ENCODE measurements at regions not wholly inside any gene's neighbourhood (a gene's known extent, or its start where the extent isn't known, plus 50 kb on each side); places are given as distances from the start of the nearest gene placed in this dataset.
"Not testable (repeated sequence)": the region's sequence is repeated elsewhere in the genome, so short reads cannot be mapped to it uniquely, and the experiment has no call there.

- DNase-seq, result no peak
Observed at GRCh38 chr3:81173514-81173913, 587.9 kb downstream of the GBE1 start.

GRCh38 chr3:81170298-81170697 lies 591.1 kb downstream of the GBE1 start:
- DNase-seq, result no peak

- no peak for DNase-seq
Observed at GRCh38 chr3:81164806-81165205, 596.6 kb downstream of the GBE1 start.

GRCh38 chr3:81161851-81162250 lies 599.6 kb downstream of the GBE1 start:
- DNase-seq, result no peak

DNA sequence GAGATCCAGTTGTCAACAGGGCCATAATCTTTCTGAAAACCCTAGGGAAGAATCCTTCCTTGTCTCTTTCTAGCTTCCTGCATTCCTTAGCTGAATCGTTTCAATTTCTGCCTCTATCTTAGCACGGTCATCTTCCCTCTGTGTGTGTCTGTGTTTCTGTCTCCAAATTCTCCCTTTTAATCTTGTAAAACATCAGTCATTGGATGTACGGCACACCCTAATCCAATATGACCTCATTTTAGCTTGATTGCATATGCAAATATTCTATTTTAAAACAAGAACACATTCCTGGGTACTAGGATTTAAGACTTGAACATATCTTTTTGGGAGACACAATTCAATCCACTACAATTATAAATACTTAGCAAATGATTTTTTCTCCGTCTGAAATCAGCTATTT lies 600.3 kb downstream of the GBE1 start:
- no peak for DNase-seq

DNA sequence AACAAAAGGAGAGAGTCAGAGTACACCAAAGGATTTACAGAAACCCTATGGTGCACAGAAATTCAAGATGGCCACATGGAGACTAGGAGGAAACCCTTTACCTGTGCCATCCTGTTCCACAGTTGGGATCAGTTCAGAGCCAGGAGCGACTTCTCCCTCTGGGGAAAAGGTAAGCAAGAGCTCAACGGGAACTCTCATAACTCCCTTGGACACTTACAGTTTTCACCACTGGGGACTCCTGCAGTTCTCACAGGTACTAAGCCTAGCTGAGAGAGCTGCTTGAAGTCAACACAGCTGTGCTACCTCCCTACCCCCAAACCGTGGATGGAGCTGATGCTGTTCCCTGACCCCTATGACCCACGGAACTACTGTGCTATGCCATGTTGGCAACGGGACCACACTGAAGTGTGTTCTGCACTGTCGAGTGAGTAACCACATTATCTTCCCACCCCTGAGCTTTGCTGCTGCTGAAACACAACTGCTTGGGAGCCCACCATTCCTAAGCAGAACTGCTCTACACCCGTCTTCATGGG lies 606.8 kb downstream of the GBE1 start:
- no peak for DNase-seq

DNA sequence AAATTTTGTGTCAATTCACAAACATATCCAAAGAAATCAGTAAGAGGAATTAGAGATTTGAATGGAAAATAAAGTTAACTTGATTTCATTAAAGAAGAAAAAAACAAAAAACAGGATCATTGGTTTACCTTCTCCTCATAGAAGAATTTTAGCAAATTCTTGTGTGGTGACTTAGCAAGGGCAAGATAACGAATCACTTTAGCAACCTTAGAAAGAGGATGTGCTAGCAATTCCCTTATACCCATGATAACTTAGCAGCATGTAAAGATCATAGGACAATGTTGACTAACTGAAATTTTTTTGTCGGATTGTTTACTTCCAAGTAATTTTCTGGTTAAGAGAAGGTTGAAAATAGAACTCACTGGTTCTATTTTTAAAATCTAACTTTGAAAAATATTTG lies 609.3 kb downstream of the GBE1 start:
- no peak for DNase-seq

GRCh38 chr3:81132995-81133394 lies 628.5 kb downstream of the GBE1 start:
- no peak for DNase-seq

- no peak for DNase-seq
Observed at GRCh38 chr3:81105789-81106488, 655.5 kb downstream of the GBE1 start.

- DNase-seq, result no peak
Observed at GRCh38 chr3:81105206-81105605, 656.2 kb downstream of the GBE1 start.

GRCh38 chr3:81097889-81098288 lies 663.6 kb downstream of the GBE1 start:
- DNase-seq, result no peak

- no peak for DNase-seq
Observed at GRCh38 chr3:81095956-81096355, 665.5 kb downstream of the GBE1 start.

DNA sequence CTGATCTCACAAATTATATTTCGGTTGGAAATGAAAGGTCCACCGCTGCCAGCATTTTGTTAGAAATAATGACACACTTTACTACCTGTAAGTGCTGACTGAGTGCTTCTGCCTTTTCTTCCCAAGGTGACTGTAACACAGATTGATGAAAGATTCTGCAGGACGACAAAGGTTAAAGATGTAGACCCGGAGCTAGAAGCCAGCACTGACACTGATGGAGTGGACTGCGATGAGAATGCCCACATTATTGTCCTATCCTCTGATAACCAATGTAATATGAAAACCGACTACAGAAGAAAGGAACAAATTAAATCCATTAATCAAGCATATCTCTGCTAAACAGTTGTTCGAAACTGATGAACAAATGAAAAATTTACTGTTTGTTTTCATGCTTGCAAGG lies 666.5 kb downstream of the GBE1 start:
- DNase-seq, result no peak

DNA sequence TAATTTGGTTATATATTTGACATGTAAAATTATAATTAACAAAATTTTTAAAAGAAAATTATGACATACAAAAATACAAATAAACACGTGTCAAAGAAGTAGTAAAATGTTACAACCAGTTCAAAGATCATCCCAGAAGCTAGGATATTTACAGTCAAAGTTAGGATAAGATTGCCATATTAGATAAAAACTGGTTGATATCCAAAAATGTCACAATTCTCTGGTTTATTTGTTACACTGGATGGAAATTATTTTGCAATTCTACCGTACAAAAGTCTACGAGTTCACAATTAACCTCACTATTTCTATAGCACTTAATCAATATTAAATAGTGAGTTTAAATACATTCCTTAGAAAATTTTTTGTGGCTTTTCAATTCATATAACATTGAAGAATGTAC lies 673.8 kb downstream of the GBE1 start:
- no peak for DNase-seq

DNA sequence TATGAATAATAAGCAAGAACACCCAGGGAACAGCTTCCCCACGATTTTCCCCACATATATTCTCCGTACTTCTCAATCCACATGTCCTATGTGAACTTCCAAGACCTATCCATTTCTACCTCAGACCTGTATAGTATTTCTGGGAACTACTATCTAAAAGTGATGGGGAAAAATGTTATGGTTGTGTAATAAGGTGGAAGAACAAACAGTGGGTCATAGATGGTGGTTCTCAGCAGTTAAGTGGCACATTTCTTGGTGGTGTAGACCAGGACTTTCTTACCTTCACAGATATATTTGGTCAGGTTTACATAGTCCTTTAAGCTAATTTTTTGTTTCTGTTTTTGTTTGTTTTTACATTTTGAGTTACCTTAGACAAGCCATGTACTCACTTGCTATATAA lies 675.1 kb downstream of the GBE1 start:
- DNase-seq, result no peak

- no peak for DNase-seq
Observed at GRCh38 chr3:81080608-81081007, 680.8 kb downstream of the GBE1 start.

DNA sequence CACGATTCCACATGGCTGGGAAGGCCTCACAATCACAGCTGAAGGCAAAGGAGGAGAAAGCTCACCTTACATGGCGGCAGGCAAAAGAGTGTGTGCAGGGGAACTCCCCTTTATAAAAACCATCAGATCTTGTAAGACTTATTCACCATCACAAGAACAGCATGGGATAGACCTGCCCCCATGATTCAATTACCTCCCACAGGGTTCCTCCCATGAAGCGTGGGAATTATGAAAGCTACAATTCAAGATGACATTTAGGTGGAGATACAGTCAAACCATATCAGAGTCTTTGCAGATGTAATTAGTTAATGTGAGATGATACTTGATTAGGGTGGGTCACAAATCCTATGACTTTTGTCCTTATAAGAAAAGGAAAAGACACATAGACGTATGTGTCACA lies 688.9 kb downstream of the GBE1 start:
- DNase-seq, result no peak

DNA sequence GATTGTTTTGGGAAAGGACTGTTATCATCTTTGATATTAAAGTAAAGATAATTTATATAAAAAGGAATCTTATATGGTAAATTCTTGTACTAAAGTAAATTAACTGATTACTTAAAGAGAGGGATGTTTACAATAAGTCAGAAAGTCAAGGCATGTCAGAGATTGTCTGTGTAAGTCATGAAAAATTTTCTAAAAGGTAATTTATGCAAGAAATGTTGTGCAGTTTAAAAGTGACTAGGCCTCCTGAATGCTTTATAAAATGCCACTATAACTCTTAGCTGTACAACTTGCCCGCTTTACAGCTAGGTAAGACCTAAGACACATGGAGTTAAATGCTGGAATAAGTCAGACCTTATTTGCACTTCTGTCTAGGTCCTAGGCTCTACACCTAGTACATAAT lies 692.9 kb downstream of the GBE1 start:
- no peak for DNase-seq

DNA sequence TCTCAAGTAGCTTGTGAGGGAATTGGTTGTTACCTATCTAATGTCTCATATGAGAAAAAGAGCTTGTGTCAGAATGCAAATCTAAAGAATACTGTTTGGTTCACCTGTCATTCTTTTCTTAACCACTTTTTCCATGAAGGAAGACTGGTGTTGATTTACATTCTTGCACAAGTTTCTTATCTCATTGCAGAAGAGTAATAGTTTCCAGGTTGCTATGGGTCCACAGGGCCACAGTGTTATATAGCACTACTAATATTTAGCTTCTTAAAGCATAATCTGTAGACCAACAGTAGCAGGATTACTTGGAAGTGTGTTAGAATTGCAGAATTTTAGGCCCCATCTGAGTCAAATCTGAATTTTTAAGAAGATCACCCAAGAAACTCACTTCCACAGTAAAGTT lies 697.5 kb downstream of the GBE1 start:
- no peak for DNase-seq

GRCh38 chr3:81051133-81051532 lies 710.3 kb downstream of the GBE1 start:
- DNase-seq, result not testable (repeated sequence)

GRCh38 chr3:81048058-81048665 lies 713.3 kb downstream of the GBE1 start:
- DNase-seq, result no peak

- no peak for DNase-seq
Observed at GRCh38 chr3:81045976-81046375, 715.5 kb downstream of the GBE1 start.

- no peak for DNase-seq
Observed at GRCh38 chr3:81045246-81045645, 716.2 kb downstream of the GBE1 start.

DNA sequence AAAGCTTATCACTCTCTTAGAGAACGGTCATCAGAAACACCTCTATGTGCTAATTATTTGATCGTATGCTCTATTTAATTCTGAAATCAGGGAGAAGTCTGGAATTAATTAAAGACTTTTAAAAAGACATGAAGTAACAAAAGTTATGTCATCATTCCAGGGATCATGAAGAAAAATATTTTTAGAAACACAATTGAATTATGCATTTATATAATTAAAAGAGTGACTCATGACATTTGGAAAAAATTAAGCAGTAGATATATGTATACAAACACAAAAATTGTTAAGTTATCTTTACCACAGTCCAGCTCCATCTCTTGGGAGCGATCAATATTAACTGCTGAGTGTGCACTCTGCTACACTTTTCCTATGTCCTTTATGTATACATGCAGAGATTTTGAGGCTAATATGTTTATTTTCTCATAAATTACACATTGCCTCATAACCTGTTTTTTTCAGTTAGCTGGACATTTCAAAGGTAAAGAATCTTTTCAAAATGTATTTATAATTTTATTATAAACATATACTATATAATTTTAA lies 717.7 kb downstream of the GBE1 start:
- no peak for DNase-seq

- DNase-seq, result no peak
Observed at GRCh38 chr3:81043009-81043408, 718.4 kb downstream of the GBE1 start.
